Trophoblast cell (in vitro differentiated cells and primary cell): ENCODE measurements at regions not wholly inside any gene's neighbourhood (a gene's known extent, or its start where the extent isn't known, plus 50 kb on each side); places are given as distances from the start of the nearest gene placed in this dataset.

Experiments used
- DNase-seq, 2 donors: peaks; one replicate each; pipeline ENCODE4 v3.0.0-alpha.2; 2016
- H2AFZ ChIP-seq: 2 replicates; pipeline ENCODE4 v1.6.1; 2013; ENCODE audit warnings: low read length, moderate library complexity, mild to moderate bottlenecking; ENCODE audit not compliant: insufficient read depth, poor library complexity
- H2AK5ac ChIP-seq: 2 replicates; pipeline ENCODE4 v1.6.1; 2013; ENCODE audit warnings: mild to moderate bottlenecking, low read length
- H2BK120ac ChIP-seq: 2 replicates; pipeline ENCODE4 v1.6.1; 2013; ENCODE audit warnings: low read length, mild to moderate bottlenecking, moderate library complexity; ENCODE audit not compliant: insufficient read depth, poor library complexity
- H2BK12ac ChIP-seq: 2 replicates; pipeline ENCODE4 v1.6.1; 2013; ENCODE audit warnings: mild to moderate bottlenecking, low read length, moderate library complexity
- H2BK5ac ChIP-seq: 2 replicates; pipeline ENCODE4 v1.6.1; 2013; ENCODE audit warnings: low read length, low read depth, moderate library complexity, mild to moderate bottlenecking; ENCODE audit not compliant: poor library complexity
- H3K14ac ChIP-seq: 2 replicates; pipeline ENCODE4 v1.6.1; 2013; ENCODE audit warnings: mild to moderate bottlenecking, low read length
- H3K18ac ChIP-seq: 2 replicates; pipeline ENCODE4 v1.6.1; 2013; ENCODE audit warnings: mild to moderate bottlenecking, low read length
- H3K23ac ChIP-seq: 2 replicates; pipeline ENCODE4 v1.6.1; 2013; ENCODE audit warnings: low read length
- H3K27ac ChIP-seq: 2 replicates; pipeline ENCODE4 v1.5.1; 2013; ENCODE audit warnings: low read depth, mild to moderate bottlenecking, inconsistent platforms, low read length, moderate library complexity
- H3K27me3 ChIP-seq: 2 replicates; pipeline ENCODE4 v1.6.1; 2013; ENCODE audit warnings: inconsistent platforms, mild to moderate bottlenecking, low read length, moderate library complexity; ENCODE audit not compliant: insufficient read depth
- H3K36me3 ChIP-seq, 2 experiments: 1 replicate in 1 of 2; 2 replicates in 1 of 2; pipeline ENCODE4 v1.6.1; 2013; ENCODE audit warnings: low read length in 2 of 2, mild to moderate bottlenecking in 2 of 2, moderate library complexity in 1 of 2; ENCODE audit not compliant: insufficient read depth in 2 of 2, control insufficient read depth in 1 of 2
- H3K4ac ChIP-seq: 2 replicates; pipeline ENCODE4 v1.6.1; 2013; ENCODE audit warnings: low read depth, mild to moderate bottlenecking, low read length, moderate library complexity
- H3K4me1 ChIP-seq, 2 experiments: 1 replicate in 1 of 2; 2 replicates in 1 of 2; pipeline ENCODE4 v1.6.1; 2013; ENCODE audit warnings: low read length in 2 of 2, mild to moderate bottlenecking in 2 of 2, moderate library complexity in 1 of 2; ENCODE audit not compliant: insufficient read depth in 2 of 2, control insufficient read depth in 1 of 2
- H3K4me2 ChIP-seq: 2 replicates; pipeline ENCODE4 v1.6.1; 2013; ENCODE audit warnings: inconsistent platforms, mild to moderate bottlenecking, low read length, moderate library complexity
- H3K4me3 ChIP-seq: 2 replicates; pipeline ENCODE4 v1.5.1; 2013; ENCODE audit warnings: mild to moderate bottlenecking, low read depth, low read length, inconsistent platforms
- H3K79me1 ChIP-seq: one replicate; pipeline ENCODE4 v1.6.1; 2013; ENCODE audit warnings: low read length
- H3K79me2 ChIP-seq: 2 replicates; pipeline ENCODE4 v1.6.1; 2013; ENCODE audit warnings: low read length, mild to moderate bottlenecking; ENCODE audit not compliant: control insufficient read depth, insufficient read depth, poor library complexity
- H3K9ac ChIP-seq: 2 replicates; pipeline ENCODE4 v1.6.1; 2013; ENCODE audit warnings: mild to moderate bottlenecking, low read length
- H3K9me3 ChIP-seq: 2 replicates; pipeline ENCODE4 v1.6.1; 2013; ENCODE audit warnings: low read depth, mild to moderate bottlenecking, control low read depth, inconsistent platforms, low read length; ENCODE audit not compliant: insufficient read depth
- H4K12ac ChIP-seq: 2 replicates; pipeline ENCODE4 v1.6.1; 2013; ENCODE audit warnings: low read depth, mild to moderate bottlenecking, low read length, moderate library complexity
- H4K8ac ChIP-seq: 2 replicates; pipeline ENCODE4 v1.6.1; 2013; ENCODE audit warnings: low read depth, mild to moderate bottlenecking, low read length, moderate library complexity
- H4K91ac ChIP-seq: one replicate; pipeline ENCODE4 v1.6.1; 2013; ENCODE audit warnings: low read depth, mild to moderate bottlenecking, low read length, moderate library complexity
- WGBS: extraction: QIAGEN DNeasy Blood & Tissue Kit; methylation state at CpG from one replicate; pipeline ENCODE4 v1.1.7; 2013; ENCODE audit warnings: missing lambda C conversion rate; ENCODE audit not compliant: insufficient read length, insufficient coverage; ENCODE audit errors: extremely low coverage; 5-methylcytosine and 5-hydroxymethylcytosine counted together

GRCh38 chr15:31815411-31816155, 214.7 kb upstream of the CHRNA7 start:
- Histone ChIP-seq H2AFZ (no peak overlapping the region), H3K4me1 (no peaks in the 10 kb centered on the region), H3K23ac (no peak overlapping the region), H2BK12ac (no peak overlapping the region), H3K27me3 (no peaks in the 10 kb centered on the region), H3K79me1 (no peaks in the 10 kb centered on the region), H4K91ac (no peak overlapping the region), H3K4ac (no peak overlapping the region), H2BK5ac (no peak overlapping the region), H3K9me3 (peaks cover 5% of the 10 kb centered on the region), H4K12ac (no peak overlapping the region), H4K8ac (no peak overlapping the region), H3K9ac (no peak overlapping the region), H3K4me2 (no peak overlapping the region), H3K4me3 (no peak overlapping the region), H3K18ac (no peak overlapping the region), H3K14ac (no peak overlapping the region), H3K27ac (no peak overlapping the region), H3K36me3 (no peaks in the 10 kb centered on the region), H2AK5ac (no peak overlapping the region), H3K79me2 (no peaks in the 10 kb centered on the region), H2BK120ac (no peak overlapping the region)
- WGBS, result no CpG with 5 or more reads among the region's 15 CpGs
- DNase-seq, result no peak

GRCh38 chr15:31822463-31822862, 207.9 kb upstream of the CHRNA7 start:
- H3K4me2 ChIP-seq, result no peak overlapping the region

GRCh38 chr15:31824024-31824423, 206.3 kb upstream of the CHRNA7 start:
- no CpG with 5 or more reads among the region's 5 CpGs for WGBS
- Histone ChIP-seq H4K8ac (no peak overlapping the region), H2BK12ac (no peak overlapping the region), H2BK120ac (no peak overlapping the region), H3K9me3 (peaks cover 6% of the 10 kb centered on the region), H4K12ac (no peak overlapping the region), H3K4me3 (no peak overlapping the region), H2AK5ac (no peak overlapping the region), H3K36me3 (no peaks in the 10 kb centered on the region), H3K4ac (no peak overlapping the region), H3K27me3 (no peaks in the 10 kb centered on the region), H4K91ac (no peak overlapping the region), H3K79me1 (no peaks in the 10 kb centered on the region), H3K14ac (no peak overlapping the region), H3K4me1 (no peaks in the 10 kb centered on the region), H2AFZ (no peak overlapping the region), H3K79me2 (no peaks in the 10 kb centered on the region), H3K9ac (no peak overlapping the region), H3K23ac (no peak overlapping the region), H3K27ac (no peak overlapping the region), H3K18ac (no peak overlapping the region), H3K4me2 (no peak overlapping the region), H2BK5ac (no peak overlapping the region)
- no peak for DNase-seq

More at GRCh38 chr15:31822463-31822862, 207.9 kb upstream of the CHRNA7 start:
- Histone ChIP-seq H2BK5ac (no peak overlapping the region), H3K27me3 (no peaks in the 10 kb centered on the region), H4K12ac (no peak overlapping the region), H3K9ac (no peak overlapping the region), H2BK12ac (no peak overlapping the region), H3K79me1 (no peaks in the 10 kb centered on the region), H4K91ac (no peak overlapping the region), H2AFZ (no peak overlapping the region), H3K18ac (no peak overlapping the region), H3K79me2 (no peaks in the 10 kb centered on the region), H3K14ac (no peak overlapping the region), H3K36me3 (no peaks in the 10 kb centered on the region), H4K8ac (no peak overlapping the region), H3K23ac (no peak overlapping the region), H2AK5ac (no peak overlapping the region), H3K4me3 (no peak overlapping the region), H3K4ac (no peak overlapping the region), H3K27ac (no peak overlapping the region), H3K4me1 (no peaks in the 10 kb centered on the region), H3K9me3 (peaks cover 4% of the 10 kb centered on the region), H2BK120ac (no peak overlapping the region)
- no CpG with 5 or more reads among the region's 2 CpGs for WGBS
- no peak for DNase-seq

GRCh38 chr15:31828594-31828993, 201.7 kb upstream of the CHRNA7 start:
- WGBS, result no CpG with 5 or more reads among the region's 3 CpGs
- Histone ChIP-seq H3K23ac (no peak overlapping the region), H2AFZ (no peak overlapping the region), H3K36me3 (no peaks in the 10 kb centered on the region), H3K27ac (no peak overlapping the region), H4K8ac (no peak overlapping the region), H3K9me3 (peaks cover 6% of the 10 kb centered on the region), H4K12ac (no peak overlapping the region), H2AK5ac (no peak overlapping the region), H4K91ac (no peak overlapping the region), H3K4ac (no peak overlapping the region), H2BK120ac (no peak overlapping the region), H3K79me1 (no peaks in the 10 kb centered on the region), H3K79me2 (no peaks in the 10 kb centered on the region), H3K14ac (no peak overlapping the region), H3K27me3 (no peaks in the 10 kb centered on the region), H2BK5ac (no peak overlapping the region), H3K4me3 (no peak overlapping the region), H2BK12ac (no peak overlapping the region), H3K4me1 (no peaks in the 10 kb centered on the region), H3K18ac (no peak overlapping the region), H3K9ac (no peak overlapping the region), H3K4me2 (no peak overlapping the region)
- no peak for DNase-seq
